ENCODE measurements at regions not wholly inside any gene's neighbourhood (a gene's known extent, or its start where the extent isn't known, plus 50 kb on each side); places are given as distances from the start of the nearest gene placed in this dataset.

DNA sequence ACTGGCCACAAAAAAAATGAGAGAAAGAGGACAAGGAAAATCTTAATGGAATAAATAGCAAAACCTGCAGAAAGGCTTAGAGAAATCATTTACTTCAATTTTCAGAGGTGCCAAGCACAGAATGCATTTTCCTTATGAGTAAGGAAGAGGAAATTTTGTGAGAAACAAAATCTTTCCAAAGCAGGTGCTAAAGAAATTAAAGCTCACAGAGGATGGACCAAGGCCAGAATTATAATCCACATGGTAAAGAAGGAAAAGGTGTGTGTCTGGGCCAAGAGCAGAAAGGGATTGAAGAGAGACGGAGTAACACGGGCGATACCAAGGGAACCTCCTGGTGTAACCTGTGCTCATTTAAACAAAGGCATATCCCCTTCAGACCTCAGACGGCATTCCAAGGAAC is 340.0 kb upstream of the NFIA start:
- Mint-ChIP-seq H3K9me3 (ENCODE audit: unreplicated experiment) (no peaks in the 10 kb centered on the region), H3K36me3 (ENCODE audit: low read depth, unreplicated experiment) (no peaks in the 10 kb centered on the region), H3K27ac (ENCODE audit: unreplicated experiment) (no peak overlapping the region), H3K4me1 (ENCODE audit: unreplicated experiment) (no peaks in the 10 kb centered on the region), H3K27me3 (ENCODE audit: unreplicated experiment) (peaks cover 2% of the 10 kb centered on the region), H3K4me3 (ENCODE audit: unreplicated experiment) (no peak overlapping the region)
- TF ChIP-seq, protein P1, sequence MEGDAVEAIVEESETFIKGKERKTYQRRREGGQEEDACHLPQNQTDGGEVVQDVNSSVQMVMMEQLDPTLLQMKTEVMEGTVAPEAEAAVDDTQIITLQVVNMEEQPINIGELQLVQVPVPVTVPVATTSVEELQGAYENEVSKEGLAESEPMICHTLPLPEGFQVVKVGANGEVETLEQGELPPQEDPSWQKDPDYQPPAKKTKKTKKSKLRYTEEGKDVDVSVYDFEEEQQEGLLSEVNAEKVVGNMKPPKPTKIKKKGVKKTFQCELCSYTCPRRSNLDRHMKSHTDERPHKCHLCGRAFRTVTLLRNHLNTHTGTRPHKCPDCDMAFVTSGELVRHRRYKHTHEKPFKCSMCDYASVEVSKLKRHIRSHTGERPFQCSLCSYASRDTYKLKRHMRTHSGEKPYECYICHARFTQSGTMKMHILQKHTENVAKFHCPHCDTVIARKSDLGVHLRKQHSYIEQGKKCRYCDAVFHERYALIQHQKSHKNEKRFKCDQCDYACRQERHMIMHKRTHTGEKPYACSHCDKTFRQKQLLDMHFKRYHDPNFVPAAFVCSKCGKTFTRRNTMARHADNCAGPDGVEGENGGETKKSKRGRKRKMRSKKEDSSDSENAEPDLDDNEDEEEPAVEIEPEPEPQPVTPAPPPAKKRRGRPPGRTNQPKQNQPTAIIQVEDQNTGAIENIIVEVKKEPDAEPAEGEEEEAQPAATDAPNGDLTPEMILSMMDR (IDR thresholded peaks at IDR 0.05; ENCODE audit: unreplicated experiment) = no peak
- no peak for DNase-seq (ENCODE audit: low spot score)

- no peaks in the 10 kb centered on the region for H3K36me3 Mint-ChIP-seq (ENCODE audit: low read depth, unreplicated experiment)
- no peaks in the 10 kb centered on the region for H3K9me3 Mint-ChIP-seq (ENCODE audit: unreplicated experiment)
- peaks cover 2% of the 10 kb centered on the region for H3K27me3 Mint-ChIP-seq (ENCODE audit: unreplicated experiment)
These were observed 342.2 kb upstream of the NFIA start for GRCh38 chr1:60740154-60740553.

DNA sequence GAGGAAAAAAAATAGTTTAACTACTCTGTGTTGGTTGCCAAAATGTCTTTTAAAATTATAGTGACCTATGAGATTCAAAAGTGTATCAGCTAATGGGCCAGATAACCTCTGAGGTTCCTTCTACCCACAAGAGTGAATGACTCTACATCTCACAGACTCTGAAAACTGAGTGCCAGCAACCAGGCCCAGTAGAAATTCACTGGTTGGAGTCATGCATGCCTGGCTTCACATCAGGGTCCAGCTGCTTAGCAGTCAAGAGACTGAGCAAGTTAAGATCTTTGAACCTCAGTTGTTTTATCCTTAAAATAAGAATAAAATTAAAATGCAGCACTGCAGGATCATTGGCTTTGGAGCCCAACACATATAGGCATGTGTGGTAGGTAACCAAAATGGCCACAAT is 342.6 kb upstream of the NFIA start:
- no peak for DNase-seq (ENCODE audit: low spot score)
- Mint-ChIP-seq H3K4me3 (ENCODE audit: unreplicated experiment) (no peak overlapping the region), H3K9me3 (ENCODE audit: unreplicated experiment) (no peaks in the 10 kb centered on the region), H3K36me3 (ENCODE audit: low read depth, unreplicated experiment) (no peaks in the 10 kb centered on the region), H3K27me3 (ENCODE audit: unreplicated experiment) (peaks cover 2% of the 10 kb centered on the region), H3K27ac (ENCODE audit: unreplicated experiment) (no peak overlapping the region), H3K4me1 (ENCODE audit: unreplicated experiment) (no peaks in the 10 kb centered on the region)
- TF ChIP-seq, protein P1 (IDR thresholded peaks at IDR 0.05; ENCODE audit: unreplicated experiment) = no peak

More at GRCh38 chr1:60740154-60740553, 342.2 kb upstream of the NFIA start:
- H3K4me1 Mint-ChIP-seq (ENCODE audit: unreplicated experiment) = no peaks in the 10 kb centered on the region
- no peak for DNase-seq (ENCODE audit: low spot score)
- no peak overlapping the region for H3K27ac Mint-ChIP-seq (ENCODE audit: unreplicated experiment)
- H3K4me3 Mint-ChIP-seq (ENCODE audit: unreplicated experiment) = no peak overlapping the region
- TF ChIP-seq, protein P1 (IDR thresholded peaks at IDR 0.05; ENCODE audit: unreplicated experiment) = no peak

GRCh38 chr1:60732977-60733401 is 349.4 kb upstream of the NFIA start:
- TF ChIP-seq, protein P1 (IDR thresholded peaks at IDR 0.05; ENCODE audit: unreplicated experiment) = no peak
- Mint-ChIP-seq H3K9me3 (ENCODE audit: unreplicated experiment) (no peaks in the 10 kb centered on the region), H3K27ac (ENCODE audit: unreplicated experiment) (no peak overlapping the region), H3K27me3 (ENCODE audit: unreplicated experiment) (no peaks in the 10 kb centered on the region), H3K4me3 (ENCODE audit: unreplicated experiment) (no peak overlapping the region), H3K36me3 (ENCODE audit: low read depth, unreplicated experiment) (no peaks in the 10 kb centered on the region), H3K4me1 (ENCODE audit: unreplicated experiment) (no peaks in the 10 kb centered on the region)
- no peak for DNase-seq (ENCODE audit: low spot score)

GRCh38 chr1:60731321-60731720 is 351.0 kb upstream of the NFIA start:
- Mint-ChIP-seq H3K9me3 (ENCODE audit: unreplicated experiment) (no peaks in the 10 kb centered on the region), H3K27ac (ENCODE audit: unreplicated experiment) (no peak overlapping the region)
- TF ChIP-seq, protein P1 (IDR thresholded peaks at IDR 0.05; ENCODE audit: unreplicated experiment) = no peak

More at GRCh38 chr1:60731321-60731720, 351.0 kb upstream of the NFIA start:
- Mint-ChIP-seq H3K27me3 (ENCODE audit: unreplicated experiment) (no peaks in the 10 kb centered on the region), H3K36me3 (ENCODE audit: low read depth, unreplicated experiment) (no peaks in the 10 kb centered on the region), H3K4me3 (ENCODE audit: unreplicated experiment) (no peak overlapping the region), H3K4me1 (ENCODE audit: unreplicated experiment) (no peaks in the 10 kb centered on the region)
- no peak for DNase-seq (ENCODE audit: low spot score)

Measured in endothelial cell (in vitro differentiated cells).